ENCODE measurements at regions not wholly inside any gene's neighbourhood (a gene's known extent, or its start where the extent isn't known, plus 50 kb on each side); places are given as distances from the start of the nearest gene placed in this dataset.

DNA sequence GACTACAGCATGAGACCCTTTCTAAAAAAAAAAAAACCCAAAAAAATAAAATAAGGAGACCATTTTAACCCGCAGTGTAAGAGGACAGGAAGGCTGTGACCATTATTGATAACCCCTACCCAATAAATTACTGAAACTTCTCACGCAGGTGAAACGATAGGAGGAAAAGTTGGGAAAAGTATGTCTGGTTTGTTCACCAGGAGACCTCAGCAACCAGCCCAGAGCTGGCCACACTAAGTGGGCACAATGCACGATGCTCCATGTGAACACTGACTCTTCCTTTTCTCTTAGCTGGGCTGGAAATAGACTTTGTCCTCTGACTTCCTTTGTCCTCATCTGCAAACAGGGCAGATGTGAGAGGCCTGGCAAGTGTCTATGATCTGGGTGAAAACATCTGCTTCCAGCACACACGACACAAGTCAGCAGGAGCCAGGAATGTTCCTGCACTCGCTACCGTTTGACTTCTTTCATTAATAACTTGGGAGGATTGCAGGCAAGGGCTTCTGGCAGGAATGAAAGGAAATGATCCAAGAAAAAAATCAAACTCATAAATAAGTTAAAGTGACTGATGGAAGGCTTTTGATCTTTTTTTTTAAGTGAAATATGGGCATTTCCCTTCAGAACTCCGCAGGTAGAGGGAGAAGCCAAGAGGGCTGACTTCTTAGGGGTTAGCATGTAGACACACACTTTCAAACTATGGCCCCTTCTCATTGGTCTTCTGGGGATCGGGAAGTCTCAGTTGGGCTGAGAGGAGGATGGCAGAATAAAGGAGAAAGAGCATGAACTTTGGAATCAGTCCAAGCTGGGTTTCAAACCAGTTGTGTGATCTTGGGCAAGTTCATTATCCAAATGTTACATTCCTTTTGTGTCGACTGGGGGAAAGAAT is 137.4 kb upstream of the MYCN start:
- no peak for TF ChIP-seq POLR2AphosphoS5 (IDR thresholded peaks at IDR 0.05; ENCODE audit: low read depth, low read length)
- TF ChIP-seq, protein P1, sequence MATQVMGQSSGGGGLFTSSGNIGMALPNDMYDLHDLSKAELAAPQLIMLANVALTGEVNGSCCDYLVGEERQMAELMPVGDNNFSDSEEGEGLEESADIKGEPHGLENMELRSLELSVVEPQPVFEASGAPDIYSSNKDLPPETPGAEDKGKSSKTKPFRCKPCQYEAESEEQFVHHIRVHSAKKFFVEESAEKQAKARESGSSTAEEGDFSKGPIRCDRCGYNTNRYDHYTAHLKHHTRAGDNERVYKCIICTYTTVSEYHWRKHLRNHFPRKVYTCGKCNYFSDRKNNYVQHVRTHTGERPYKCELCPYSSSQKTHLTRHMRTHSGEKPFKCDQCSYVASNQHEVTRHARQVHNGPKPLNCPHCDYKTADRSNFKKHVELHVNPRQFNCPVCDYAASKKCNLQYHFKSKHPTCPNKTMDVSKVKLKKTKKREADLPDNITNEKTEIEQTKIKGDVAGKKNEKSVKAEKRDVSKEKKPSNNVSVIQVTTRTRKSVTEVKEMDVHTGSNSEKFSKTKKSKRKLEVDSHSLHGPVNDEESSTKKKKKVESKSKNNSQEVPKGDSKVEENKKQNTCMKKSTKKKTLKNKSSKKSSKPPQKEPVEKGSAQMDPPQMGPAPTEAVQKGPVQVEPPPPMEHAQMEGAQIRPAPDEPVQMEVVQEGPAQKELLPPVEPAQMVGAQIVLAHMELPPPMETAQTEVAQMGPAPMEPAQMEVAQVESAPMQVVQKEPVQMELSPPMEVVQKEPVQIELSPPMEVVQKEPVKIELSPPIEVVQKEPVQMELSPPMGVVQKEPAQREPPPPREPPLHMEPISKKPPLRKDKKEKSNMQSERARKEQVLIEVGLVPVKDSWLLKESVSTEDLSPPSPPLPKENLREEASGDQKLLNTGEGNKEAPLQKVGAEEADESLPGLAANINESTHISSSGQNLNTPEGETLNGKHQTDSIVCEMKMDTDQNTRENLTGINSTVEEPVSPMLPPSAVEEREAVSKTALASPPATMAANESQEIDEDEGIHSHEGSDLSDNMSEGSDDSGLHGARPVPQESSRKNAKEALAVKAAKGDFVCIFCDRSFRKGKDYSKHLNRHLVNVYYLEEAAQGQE (IDR thresholded peaks at IDR 0.05; ENCODE audit: insufficient read depth in 1 of 2, low read depth in 2 of 2, low read length in 2 of 2) = no peak
- TF ChIP-seq TAF1 (IDR thresholded peaks at IDR 0.05; ENCODE audit: borderline replicate concordance, insufficient read depth, low read length) = no peak
- no peak for TF ChIP-seq SIN3A (IDR thresholded peaks at IDR 0.05; ENCODE audit: borderline replicate concordance, insufficient read depth, low read length)
